Pancreas (tissue), 10 donors: ENCODE measurements at regions not wholly inside any gene's neighbourhood (a gene's known extent, or its start where the extent isn't known, plus 50 kb on each side); places are given as distances from the start of the nearest gene placed in this dataset.
"Not testable (repeated sequence)": the region's sequence is repeated elsewhere in the genome, so short reads cannot be mapped to it uniquely, and the experiment has no call there.

Source experiments
- ATAC-seq, 4 donors: fragments of 200-7000 bp; cut with Tn5 transposase; one replicate each; pipeline versions ENCODE4 v1.8.0 to v1.9.1; 2020; ENCODE audit warnings: mild to moderate bottlenecking in 4 of 4, moderate library complexity in 4 of 4
- DNase-seq, 6 donors: peaks; one replicate each; pipeline ENCODE4 v3.0.0-alpha.2; 2020
- FAIRE-seq: peaks from 2 replicates; lab custom pipeline; 2012; peaks lifted over from hg19 to GRCh38; lab: Jason Lieb, UNC
- H3K27ac ChIP-seq, 4 donors: fragments of 200-600 bp; sonication (generic); 1 replicate in 3 of 4; 2 replicates in 1 of 4; pipeline versions ENCODE4 v1.5.0 to v1.8.0; 2020
- H3K27me3 ChIP-seq, 4 donors: fragments of 200-600 bp; one replicate each; pipeline ENCODE4 v1.8.0; 2021
- H3K36me3 ChIP-seq, 3 donors: fragments of 200-600 bp; sonication (generic) in 1 of 3; one replicate each; pipeline versions ENCODE4 v1.5.0 to v1.8.0; 2020 to 2021
- H3K4me1 ChIP-seq, 3 donors: fragments of 200-600 bp; one replicate each; pipeline ENCODE4 v1.8.0; 2021
- H3K4me3 ChIP-seq, 4 donors: fragments of 200-600 bp; sonication (generic) in 2 of 4; one replicate each; pipeline versions ENCODE4 v1.5.0 to v1.8.0; 2020 to 2021
- H3K9me3 ChIP-seq, 4 donors: fragments of 200-600 bp; one replicate each; pipeline ENCODE4 v1.8.0; 2021
- CTCF ChIP-seq, 4 donors: fragments of 200-600 bp; sonication (generic) in 3 of 4; IDR thresholded peaks; one replicate each; pipeline versions ENCODE4 v1.5.0 to v1.8.0; 2021; ENCODE audit warnings: antibody characterized with exemption in 4 of 4
- WGBS, 2 donors: extraction: QIAGEN DNeasy Blood & Tissue Kit; methylation state at CpG; one replicate each; pipeline ENCODE4 v1.1.7; 2013; 5-methylcytosine and 5-hydroxymethylcytosine counted together
- intact Hi-C, 3 donors: fragments of 100-400 bp; cut with DNase I; formaldehyde crosslinking; loops; one replicate each; pipeline versions ENCODE4 v1.11.1 to v1.14.2; 2022
- donor health status: healthy with polysubstance abuse.
- donor health status: DM: no; HTN: no; CAD: no; lungs with moderate emphysema.
- donor health status: DM: no; HTN: no; CAD: no.
- donor health status: control.
- donor health status: control.
- donor health status: Bipolar disorder and iron deficiency.
- donor health status: DM: yes; HTN: yes; CAD: no.
- donor health status: DM: no; HTN: no; CAD: no.
- donor health status: DM: no; HTN: no; CAD: no.
- donor health status: DM: yes; HTN: yes; CAD: no.

- ATAC-seq, DNase-seq, H3K4me3 ChIP-seq, H3K27me3 ChIP-seq, H3K27ac ChIP-seq, FAIRE-seq, H3K4me1 ChIP-seq, intact Hi-C loops, H3K9me3 ChIP-seq, H3K36me3 ChIP-seq: not testable (repeated sequence)
Measured at GRCh38 chr9:64813072-64813471, 471.9 kb downstream of the FOXD4L5 start.

- H3K27ac ChIP-seq, H3K4me3 ChIP-seq, FAIRE-seq, DNase-seq, intact Hi-C loops, H3K27me3 ChIP-seq, H3K4me1 ChIP-seq, ATAC-seq, H3K9me3 ChIP-seq, H3K36me3 ChIP-seq: not testable (repeated sequence)
- WGBS, 2 donors, result 63% methylated on average over 2 of the region's 3 CpGs; no CpG with 5 or more reads in 1 of the 2 donors
Measured at GRCh38 chr9:64778667-64779066, 506.3 kb downstream of the FOXD4L5 start.

GRCh38 chr9:64776269-64776668, 508.7 kb downstream of the FOXD4L5 start:
- intact Hi-C loops, H3K4me3 ChIP-seq, H3K27ac ChIP-seq, H3K9me3 ChIP-seq, FAIRE-seq, DNase-seq, H3K4me1 ChIP-seq, H3K36me3 ChIP-seq, ATAC-seq, H3K27me3 ChIP-seq: not testable (repeated sequence)
- 0 to 33% methylated on average over 1 of the region's 2 CpGs for WGBS, 2 donors

- H3K4me3 ChIP-seq, H3K27ac ChIP-seq, H3K27me3 ChIP-seq, FAIRE-seq, intact Hi-C loops, ATAC-seq, H3K9me3 ChIP-seq, H3K36me3 ChIP-seq, H3K4me1 ChIP-seq: not testable (repeated sequence)
- peak in 4 of 6 donors; percentile 8 to 62 (median 23) for DNase-seq
- WGBS, 2 donors, result 2% methylated on average over 28 to 69 of the region's 72 CpGs
Measured at GRCh38 chr9:64774813-64775793, 509.9 kb downstream of the FOXD4L5 start.

GRCh38 chr9:64774004-64774812, 510.8 kb downstream of the FOXD4L5 start:
- peak in 2 of 6 donors; percentile 1 to 10 for DNase-seq
- H3K4me1 ChIP-seq, FAIRE-seq, H3K36me3 ChIP-seq, H3K27ac ChIP-seq, ATAC-seq, intact Hi-C loops, H3K9me3 ChIP-seq, H3K27me3 ChIP-seq, H3K4me3 ChIP-seq: not testable (repeated sequence)
- 2% methylated on average over 104 of the region's 108 CpGs; no CpG with 5 or more reads in 1 of the 2 donors for WGBS, 2 donors

- no peak for ATAC-seq
- Histone ChIP-seq H3K9me3 (no peaks in the 10 kb centered on the region), H3K36me3 (no peaks in the 10 kb centered on the region), H3K27me3 (no peaks in the 10 kb centered on the region), H3K4me3 (no peak overlapping the region), H3K4me1 (no peaks in the 10 kb centered on the region), H3K27ac (no peak overlapping the region)
- TF ChIP-seq CTCF (IDR thresholded peaks at IDR 0.05), result no peak
- no peak for FAIRE-seq
- peak in 3 of 6 donors; percentile 3 to 44 (median 28) for DNase-seq
- intact Hi-C loops, result no loop called here
- 1 to 3% methylated on average over 20 to 51 of the region's 59 CpGs for WGBS, 2 donors
Measured at GRCh38 chr9:64773491-64773931, 511.5 kb downstream of the FOXD4L5 start.

GRCh38 chr9:64772751-64773331, 512.2 kb downstream of the FOXD4L5 start:
- 0 to 1% methylated on average over 6 to 61 of the region's 67 CpGs for WGBS, 2 donors
- H3K27me3 ChIP-seq, ATAC-seq, H3K27ac ChIP-seq, intact Hi-C loops, H3K4me3 ChIP-seq, FAIRE-seq, H3K9me3 ChIP-seq, H3K36me3 ChIP-seq, H3K4me1 ChIP-seq: not testable (repeated sequence)
- peak in 3 of 6 donors; percentile 1 to 32 (median 8) for DNase-seq

GRCh38 chr9:64772123-64772736, 512.8 kb downstream of the FOXD4L5 start:
- DNase-seq (peak in 1 of 6 donors; percentile 8), FAIRE-seq (peak; percentile 71)
- H3K27ac ChIP-seq, H3K27me3 ChIP-seq, ATAC-seq, H3K4me3 ChIP-seq, H3K4me1 ChIP-seq, H3K36me3 ChIP-seq, intact Hi-C loops, H3K9me3 ChIP-seq: not testable (repeated sequence)
- 3% methylated on average over 2 of the region's 4 CpGs; no CpG with 5 or more reads in 1 of the 2 donors for WGBS, 2 donors
